GM12891 (cell line): ENCODE measurements at regions not wholly inside any gene's neighbourhood (a gene's known extent, or its start where the extent isn't known, plus 50 kb on each side); places are given as distances from the start of the nearest gene placed in this dataset.
"Not testable (repeated sequence)": the region's sequence is repeated elsewhere in the genome, so short reads cannot be mapped to it uniquely, and the experiment has no call there.

Experiments
- PAX5 ChIP-seq: IDR thresholded peaks from 2 replicates; pipeline ENCODE4 v1.6.1; 2011; ENCODE audit warnings: low read length, moderate library complexity, mild to moderate bottlenecking; ENCODE audit not compliant: insufficient read depth, severe bottlenecking
- POLR2A ChIP-seq: IDR thresholded peaks from 2 replicates; pipeline ENCODE4 v1.6.1; 2011; ENCODE audit warnings: low read depth, low read length, control low read depth
- POLR2AphosphoS5 ChIP-seq: IDR thresholded peaks from 2 replicates; pipeline ENCODE4 v1.6.1; 2011; ENCODE audit warnings: low read depth, low read length, control low read depth
- POU2F2 ChIP-seq: IDR thresholded peaks from 2 replicates; pipeline ENCODE4 v1.6.1; 2011; ENCODE audit warnings: low read depth, mild to moderate bottlenecking, control low read depth, low read length, moderate library complexity
- SPI1 ChIP-seq: IDR thresholded peaks from 2 replicates; pipeline ENCODE4 v1.6.1; 2011; ENCODE audit warnings: low read depth, low read length, control low read depth
- TAF1 ChIP-seq: IDR thresholded peaks from 2 replicates; pipeline ENCODE4 v1.6.1; 2011; ENCODE audit warnings: low read depth, low read length, control low read depth

DNA sequence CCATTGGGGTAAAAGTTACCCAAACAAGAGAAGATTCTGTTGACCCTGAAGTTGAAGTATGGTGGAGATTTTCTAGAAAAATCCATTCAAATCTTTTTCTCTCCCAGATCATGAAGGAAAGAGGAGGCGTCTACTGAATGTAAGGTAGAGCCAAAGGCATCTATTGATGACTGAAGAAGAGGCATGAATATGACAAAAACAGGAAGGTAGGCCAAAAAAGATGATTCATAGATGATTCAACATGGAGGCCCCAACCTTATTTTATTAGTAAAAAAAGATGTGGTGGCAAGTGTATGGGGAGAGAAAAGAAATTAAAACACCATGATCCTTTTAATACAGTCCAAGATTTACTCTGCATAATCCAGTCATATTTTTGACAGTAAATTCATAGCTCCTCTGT, 49.9 kb upstream of the PAX8 start:
- TF ChIP-seq POLR2A, POLR2AphosphoS5, TAF1, PAX5, POU2F2, SPI1: not testable (repeated sequence)
